ENCODE measurements at regions not wholly inside any gene's neighbourhood (a gene's known extent, or its start where the extent isn't known, plus 50 kb on each side); places are given as distances from the start of the nearest gene placed in this dataset.

GRCh38 chr1:65605621-65606020 is 185.2 kb downstream of the LEPR start:
- H3K9ac ChIP-seq (ENCODE audit: low read length), result no peak overlapping the region
- H3F3A ChIP-seq (ENCODE audit: insufficient read depth, low read length), result no peaks in the 10 kb centered on the region
- TF ChIP-seq CTCF (IDR thresholded peaks at IDR 0.05; ENCODE audit: low read length), result no peak
- no peak for TF ChIP-seq EZH2 (optimal IDR thresholded peaks at IDR 0.05; ENCODE audit: low read depth, low read length)
- TF ChIP-seq EZH2phosphoT487 (IDR thresholded peaks at IDR 0.05; ENCODE audit: low read length), result no peak
- H3K27me3 ChIP-seq (replicated peaks; ENCODE audit: insufficient read depth, low read length), result no peaks in the 10 kb centered on the region
- no peaks in the 10 kb centered on the region for H3K9me2 ChIP-seq (replicated peaks; ENCODE audit: insufficient read depth, low read length)
- H3K4me3 ChIP-seq (ENCODE audit: low read length), result no peak overlapping the region
- no peak overlapping the region for H3K27ac ChIP-seq (ENCODE audit: low read length)
- no peak for DNase-seq
- H3K4me1 ChIP-seq (ENCODE audit: low read length), result no peaks in the 10 kb centered on the region
- no peaks in the 10 kb centered on the region for H4K20me1 ChIP-seq (ENCODE audit: insufficient read depth, low read length)
- H3K9me3 ChIP-seq (replicated peaks; ENCODE audit: insufficient read depth, low read length), result no peaks in the 10 kb centered on the region
- H2AFZ ChIP-seq (ENCODE audit: low read length), result no peak overlapping the region
- no peak overlapping the region for H3K4me2 ChIP-seq (ENCODE audit: low read depth, low read length)
- H3K36me3 ChIP-seq (replicated peaks; ENCODE audit: insufficient read depth, low read length), result no peaks in the 10 kb centered on the region
- no peaks in the 10 kb centered on the region for H3K79me2 ChIP-seq (ENCODE audit: low read length)

- Histone ChIP-seq H3K27ac (ENCODE audit: low read length) (no peak overlapping the region), H3K27me3 (replicated peaks; ENCODE audit: insufficient read depth, low read length) (no peaks in the 10 kb centered on the region), H3K4me2 (ENCODE audit: low read depth, low read length) (no peak overlapping the region), H3K9me2 (replicated peaks; ENCODE audit: insufficient read depth, low read length) (no peaks in the 10 kb centered on the region), H3K4me3 (ENCODE audit: low read length) (no peak overlapping the region), H3K79me2 (ENCODE audit: low read length) (no peaks in the 10 kb centered on the region), H3K9ac (ENCODE audit: low read length) (no peak overlapping the region), H3F3A (ENCODE audit: insufficient read depth, low read length) (no peaks in the 10 kb centered on the region), H4K20me1 (ENCODE audit: insufficient read depth, low read length) (no peaks in the 10 kb centered on the region), H3K4me1 (ENCODE audit: low read length) (no peaks in the 10 kb centered on the region), H3K36me3 (replicated peaks; ENCODE audit: insufficient read depth, low read length) (no peaks in the 10 kb centered on the region), H3K9me3 (replicated peaks; ENCODE audit: insufficient read depth, low read length) (no peaks in the 10 kb centered on the region), H2AFZ (ENCODE audit: low read length) (no peak overlapping the region)
- TF ChIP-seq EZH2phosphoT487 (IDR thresholded peaks at IDR 0.05; ENCODE audit: low read length) (no peak), EZH2 (optimal IDR thresholded peaks at IDR 0.05; ENCODE audit: low read depth, low read length) (no peak), CTCF (IDR thresholded peaks at IDR 0.05; ENCODE audit: low read length) (no peak)
- DNase-seq, result no peak
These were observed 186.0 kb downstream of the LEPR start for GRCh38 chr1:65606426-65606825.

GRCh38 chr1:65613884-65614283 is 178.8 kb upstream of the PDE4B start:
- DNase-seq, result no peak
- Histone ChIP-seq H3K9me2 (replicated peaks; ENCODE audit: insufficient read depth, low read length) (no peaks in the 10 kb centered on the region), H3K4me1 (ENCODE audit: low read length) (no peaks in the 10 kb centered on the region), H3K4me2 (ENCODE audit: low read depth, low read length) (no peak overlapping the region), H3K27me3 (replicated peaks; ENCODE audit: insufficient read depth, low read length) (no peaks in the 10 kb centered on the region), H3K36me3 (replicated peaks; ENCODE audit: insufficient read depth, low read length) (no peaks in the 10 kb centered on the region), H3K4me3 (ENCODE audit: low read length) (no peak overlapping the region), H3K79me2 (ENCODE audit: low read length) (no peaks in the 10 kb centered on the region), H2AFZ (ENCODE audit: low read length) (no peak overlapping the region), H3K27ac (ENCODE audit: low read length) (no peak overlapping the region), H3K9ac (ENCODE audit: low read length) (no peak overlapping the region), H3K9me3 (replicated peaks; ENCODE audit: insufficient read depth, low read length) (no peaks in the 10 kb centered on the region), H3F3A (ENCODE audit: insufficient read depth, low read length) (no peaks in the 10 kb centered on the region), H4K20me1 (ENCODE audit: insufficient read depth, low read length) (no peaks in the 10 kb centered on the region)
- TF ChIP-seq EZH2 (optimal IDR thresholded peaks at IDR 0.05; ENCODE audit: low read depth, low read length) (no peak), EZH2phosphoT487 (IDR thresholded peaks at IDR 0.05; ENCODE audit: low read length) (no peak), CTCF (IDR thresholded peaks at IDR 0.05; ENCODE audit: low read length) (no peak)

Measured in MM.1S (cell line).